ENCODE measurements at regions not wholly inside any gene's neighbourhood (a gene's known extent, or its start where the extent isn't known, plus 50 kb on each side); places are given as distances from the start of the nearest gene placed in this dataset.

- DNase-seq (ENCODE audit: low spot score) (no peak), ATAC-seq (no peak)
- H3K9me3 Mint-ChIP-seq, result no peaks in the 10 kb centered on the region
- H3K27me3 Mint-ChIP-seq, result peaks cover 21 to 23% of the 10 kb centered on the region in 2 donors
- H3K4me1 Mint-ChIP-seq (ENCODE audit: low read depth in 2 of 2), result no peaks in the 10 kb centered on the region
- no peaks in the 10 kb centered on the region for H3K36me3 Mint-ChIP-seq
- no peak overlapping the region for H3K4me3 Mint-ChIP-seq
- no peak overlapping the region for H3K27ac Mint-ChIP-seq
Observed at GRCh38 chr2:236764716-236765115, 195.1 kb downstream of the ACKR3 start.

DNA sequence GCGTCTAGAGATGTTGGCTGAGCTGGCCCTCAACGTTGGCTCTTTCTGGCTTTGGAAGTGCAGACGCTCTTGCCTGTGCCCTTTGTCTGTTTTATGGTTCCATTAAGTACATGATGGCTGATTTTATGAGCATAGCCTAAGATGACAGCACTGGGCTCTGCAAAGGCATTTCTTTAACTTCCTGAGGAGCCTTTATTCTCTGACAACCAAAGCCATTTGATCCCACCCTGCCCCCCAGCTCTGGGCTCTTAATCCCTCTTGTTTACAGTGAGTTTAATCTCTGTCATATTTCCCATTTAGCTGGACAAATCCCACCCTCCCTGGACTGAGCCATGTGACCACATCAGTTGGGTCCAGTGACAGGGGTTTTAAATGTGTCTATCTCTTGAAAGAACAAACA lies 195.9 kb downstream of the ACKR3 start:
- peaks cover 16 to 19% of the 10 kb centered on the region in 2 donors for H3K27me3 Mint-ChIP-seq
- no peak overlapping the region for H3K27ac Mint-ChIP-seq
- no peaks in the 10 kb centered on the region for H3K4me1 Mint-ChIP-seq (ENCODE audit: low read depth in 2 of 2)
- DNase-seq (ENCODE audit: low spot score) (no peak), ATAC-seq (no peak)
- H3K36me3 Mint-ChIP-seq, result no peaks in the 10 kb centered on the region
- no peaks in the 10 kb centered on the region for H3K9me3 Mint-ChIP-seq
- no peak overlapping the region for H3K4me3 Mint-ChIP-seq

DNA sequence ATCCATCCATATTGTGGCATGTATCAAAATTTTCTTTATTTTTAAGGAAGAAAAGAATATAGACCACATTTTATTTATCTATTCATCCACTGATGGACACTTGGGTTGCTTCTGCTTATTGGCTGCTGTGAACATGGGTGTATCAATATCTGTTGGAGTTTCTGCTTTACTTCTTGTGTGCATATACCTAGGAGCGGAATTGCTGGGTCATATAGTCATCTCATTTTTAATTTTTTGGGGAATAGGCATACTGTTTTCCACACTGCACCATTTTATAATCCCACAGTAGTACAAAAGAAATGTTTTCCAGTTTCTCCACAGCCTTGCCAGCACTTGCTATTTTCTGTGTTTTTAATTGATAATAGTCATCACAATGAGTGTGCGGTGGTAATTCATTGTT lies 197.2 kb downstream of the ACKR3 start:
- Mint-ChIP-seq H3K27me3 (peaks cover 16 to 22% of the 10 kb centered on the region in 2 donors), H3K27ac (no peak overlapping the region), H3K9me3 (no peaks in the 10 kb centered on the region), H3K4me3 (no peak overlapping the region), H3K4me1 (ENCODE audit: low read depth in 2 of 2) (no peaks in the 10 kb centered on the region), H3K36me3 (no peaks in the 10 kb centered on the region)
- no peak for DNase-seq (ENCODE audit: low spot score)
- no peak for ATAC-seq

DNA sequence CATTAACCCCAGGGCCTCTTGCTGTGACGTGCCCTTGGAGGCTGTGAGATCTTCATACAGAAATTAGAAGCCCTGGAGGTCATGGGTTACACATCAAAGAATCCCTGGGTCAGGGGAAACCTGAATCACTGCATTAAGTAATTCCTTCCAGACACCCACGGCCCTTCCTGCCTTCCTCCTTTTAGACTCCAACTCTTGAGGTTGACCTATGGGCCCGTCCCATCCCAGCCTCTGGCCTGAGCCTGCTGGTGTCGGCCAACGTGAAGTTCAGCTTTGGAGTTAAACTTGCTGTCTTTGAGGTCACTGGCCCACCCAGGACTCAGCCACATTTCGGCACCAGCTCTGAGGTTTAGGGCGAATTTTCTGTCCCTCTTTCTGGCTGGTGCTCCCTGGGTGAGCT lies 198.3 kb downstream of the ACKR3 start:
- H3K4me3 Mint-ChIP-seq, result no peak overlapping the region
- H3K4me1 Mint-ChIP-seq (ENCODE audit: low read depth in 2 of 2), result no peaks in the 10 kb centered on the region

DNA sequence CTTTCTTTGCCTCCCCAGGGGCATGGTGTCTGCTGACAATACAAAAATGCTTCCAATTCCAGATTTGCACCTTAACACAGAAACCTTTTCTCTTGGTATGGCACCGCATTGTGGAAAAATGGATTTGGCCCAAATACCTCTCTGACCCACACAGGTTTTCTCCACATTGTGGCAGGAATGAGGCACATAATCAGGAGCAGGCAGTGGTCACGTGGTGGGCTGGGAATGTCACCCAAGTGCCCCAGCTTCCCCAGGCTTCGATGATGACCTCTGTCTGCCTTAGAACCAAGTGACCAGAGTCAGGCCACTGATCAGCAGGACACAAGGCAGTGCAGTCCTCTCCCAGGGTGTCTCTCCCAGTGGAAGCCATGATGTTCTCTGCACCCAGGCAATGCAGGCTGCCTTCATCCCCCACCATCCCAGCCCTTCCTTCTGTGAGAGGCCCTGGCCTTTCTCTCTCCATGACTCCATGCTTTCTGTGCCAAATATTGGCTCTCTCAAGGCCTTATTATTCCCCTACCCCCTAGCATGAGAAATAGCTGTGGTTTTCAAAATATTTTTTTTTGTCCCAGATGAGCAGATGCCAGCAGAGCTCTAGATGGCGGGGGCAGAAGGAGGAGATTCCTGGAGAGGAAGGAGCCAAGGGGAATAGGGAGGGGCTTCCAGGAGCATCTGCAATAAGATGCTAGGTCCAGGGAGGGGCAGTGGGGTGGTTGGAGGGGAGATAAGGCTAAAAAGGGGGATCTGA lies 198.9 kb downstream of the ACKR3 start:
- ATAC-seq, result no peak

More for the DNA sequence above, 198.3 kb downstream of the ACKR3 start:
- no peaks in the 10 kb centered on the region for H3K9me3 Mint-ChIP-seq
- H3K27ac Mint-ChIP-seq, result no peak overlapping the region
- DNase-seq (ENCODE audit: low spot score) (no peak), ATAC-seq (no peak)
- H3K36me3 Mint-ChIP-seq, result no peaks in the 10 kb centered on the region
- peaks cover 16 to 22% of the 10 kb centered on the region in 2 donors for H3K27me3 Mint-ChIP-seq

GRCh38 chr2:236769981-236770671 lies 200.5 kb downstream of the ACKR3 start:
- H3K27ac Mint-ChIP-seq, result no peak overlapping the region
- H3K36me3 Mint-ChIP-seq, result no peaks in the 10 kb centered on the region
- DNase-seq (ENCODE audit: low spot score), result no peak
- H3K9me3 Mint-ChIP-seq, result no peaks in the 10 kb centered on the region
- no peak overlapping the region for H3K4me3 Mint-ChIP-seq
- H3K4me1 Mint-ChIP-seq (ENCODE audit: low read depth in 2 of 2), result no peaks in the 10 kb centered on the region
- peaks cover 16 to 18% of the 10 kb centered on the region in 2 donors for H3K27me3 Mint-ChIP-seq
- no peak for ATAC-seq

More for the DNA sequence above, 198.9 kb downstream of the ACKR3 start:
- H3K4me3 Mint-ChIP-seq, result no peak overlapping the region
- peaks cover 16 to 22% of the 10 kb centered on the region in 2 donors for H3K27me3 Mint-ChIP-seq
- H3K36me3 Mint-ChIP-seq, result no peaks in the 10 kb centered on the region
- H3K27ac Mint-ChIP-seq, result no peak overlapping the region
- no peak for DNase-seq (ENCODE audit: low spot score)
- H3K9me3 Mint-ChIP-seq, result no peaks in the 10 kb centered on the region
- no peaks in the 10 kb centered on the region for H3K4me1 Mint-ChIP-seq (ENCODE audit: low read depth in 2 of 2)

GRCh38 chr2:236772220-236772837 lies 202.7 kb downstream of the ACKR3 start:
- Mint-ChIP-seq H3K9me3 (no peaks in the 10 kb centered on the region), H3K4me3 (no peak overlapping the region), H3K27ac (no peak overlapping the region), H3K36me3 (no peaks in the 10 kb centered on the region), H3K4me1 (ENCODE audit: low read depth in 2 of 2) (no peaks in the 10 kb centered on the region), H3K27me3 (peaks cover 0 to 12% of the 10 kb centered on the region in 2 donors)
- DNase-seq (ENCODE audit: low spot score), result no peak
- ATAC-seq, result no peak

- no peak overlapping the region for H3K4me3 Mint-ChIP-seq
- H3K27me3 Mint-ChIP-seq, result peaks cover 0 to 11% of the 10 kb centered on the region in 2 donors
- H3K36me3 Mint-ChIP-seq, result no peaks in the 10 kb centered on the region
- H3K27ac Mint-ChIP-seq, result no peak overlapping the region
- no peak for DNase-seq (ENCODE audit: low spot score)
- H3K4me1 Mint-ChIP-seq (ENCODE audit: low read depth in 2 of 2), result no peaks in the 10 kb centered on the region
- no peaks in the 10 kb centered on the region for H3K9me3 Mint-ChIP-seq
- no peak for ATAC-seq
Observed at GRCh38 chr2:236773206-236773605, 203.6 kb downstream of the ACKR3 start.

GRCh38 chr2:236774171-236774570 lies 204.5 kb downstream of the ACKR3 start:
- Mint-ChIP-seq H3K4me1 (ENCODE audit: low read depth in 2 of 2) (no peaks in the 10 kb centered on the region), H3K27me3 (peaks cover 0 to 9% of the 10 kb centered on the region in 2 donors), H3K4me3 (no peak overlapping the region)

DNA sequence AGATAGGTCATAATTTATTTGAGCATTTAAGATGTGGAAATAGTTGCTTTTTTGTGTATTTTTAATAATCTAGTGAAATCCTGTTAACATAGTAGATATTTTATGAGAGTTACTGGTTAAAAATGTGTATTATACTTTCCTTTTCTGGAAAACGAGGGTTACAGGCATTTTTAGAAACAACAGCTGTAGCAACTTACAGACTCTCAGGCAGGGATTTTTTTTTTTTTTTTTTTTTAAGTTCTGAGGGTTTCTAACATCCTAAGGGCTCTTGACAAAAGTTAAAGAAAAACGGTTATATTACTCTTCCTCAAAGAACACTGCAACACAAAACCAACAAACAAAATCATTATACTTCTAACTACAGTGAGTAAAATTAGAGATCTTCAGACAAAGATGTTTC lies 205.9 kb downstream of the ACKR3 start:
- Mint-ChIP-seq H3K9me3 (no peaks in the 10 kb centered on the region), H3K4me1 (ENCODE audit: low read depth in 2 of 2) (no peaks in the 10 kb centered on the region), H3K36me3 (no peaks in the 10 kb centered on the region), H3K27me3 (peaks cover 0 to 3% of the 10 kb centered on the region in 2 donors), H3K4me3 (no peak overlapping the region), H3K27ac (no peak overlapping the region)
- ATAC-seq, result no peak
- DNase-seq (ENCODE audit: low spot score), result no peak

More at GRCh38 chr2:236774171-236774570, 204.5 kb downstream of the ACKR3 start:
- ATAC-seq, result no peak
- no peak for DNase-seq (ENCODE audit: low spot score)
- H3K9me3 Mint-ChIP-seq, result no peaks in the 10 kb centered on the region
- H3K36me3 Mint-ChIP-seq, result no peaks in the 10 kb centered on the region
- no peak overlapping the region for H3K27ac Mint-ChIP-seq

- no peak overlapping the region for H3K27ac Mint-ChIP-seq
- no peak overlapping the region for H3K4me3 Mint-ChIP-seq
- H3K27me3 Mint-ChIP-seq, result peaks cover 0 to 1% of the 10 kb centered on the region in 2 donors
- no peaks in the 10 kb centered on the region for H3K4me1 Mint-ChIP-seq (ENCODE audit: low read depth in 2 of 2)
- H3K9me3 Mint-ChIP-seq, result no peaks in the 10 kb centered on the region
- no peaks in the 10 kb centered on the region for H3K36me3 Mint-ChIP-seq
- ATAC-seq (no peak), DNase-seq (ENCODE audit: low spot score) (no peak)
Observed at GRCh38 chr2:236776206-236776605, 206.6 kb downstream of the ACKR3 start.

GRCh38 chr2:236776695-236777251 lies 207.1 kb downstream of the ACKR3 start:
- Mint-ChIP-seq H3K9me3 (no peaks in the 10 kb centered on the region), H3K4me1 (ENCODE audit: low read depth in 2 of 2) (no peaks in the 10 kb centered on the region), H3K4me3 (no peak overlapping the region), H3K36me3 (no peaks in the 10 kb centered on the region), H3K27me3 (peaks cover 5 to 7% of the 10 kb centered on the region in 2 donors), H3K27ac (no peak overlapping the region)
- no peak for ATAC-seq
- no peak for DNase-seq (ENCODE audit: low spot score)

DNA sequence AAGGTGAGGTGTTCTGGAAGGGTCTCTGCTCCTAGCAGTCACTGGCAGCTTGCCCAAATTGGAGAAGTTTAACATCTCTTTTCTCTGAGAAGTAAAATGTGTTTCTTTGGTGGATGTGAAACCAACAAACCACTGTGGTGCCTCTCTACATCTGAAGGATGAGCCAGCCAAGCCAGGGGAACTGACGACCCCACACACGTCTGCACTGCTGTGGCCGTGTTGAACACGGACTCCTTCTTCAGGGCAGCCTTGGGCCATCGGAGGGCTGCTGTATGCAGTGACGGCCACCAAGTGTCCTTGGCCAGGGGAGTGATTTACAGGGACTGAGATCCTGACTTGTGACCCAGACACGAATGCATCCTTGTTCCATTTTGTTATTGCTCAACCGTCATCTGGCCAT lies 207.8 kb downstream of the ACKR3 start:
- Mint-ChIP-seq H3K9me3 (no peaks in the 10 kb centered on the region), H3K4me3 (no peak overlapping the region), H3K4me1 (ENCODE audit: low read depth in 2 of 2) (no peaks in the 10 kb centered on the region), H3K27me3 (peaks cover 10 to 13% of the 10 kb centered on the region in 2 donors), H3K36me3 (no peaks in the 10 kb centered on the region), H3K27ac (no peak overlapping the region)
- ATAC-seq, result peak in 1 of 2 donors; percentile 31
- DNase-seq (ENCODE audit: low spot score), result no peak

All from natural killer cell treated with Interleukin-12 subunit alpha and Interleukin-12 subunit beta and Interleukin-15 and Interleukin-18, amount 100 ng/mL, for 72 hours (primary cell).